GM21360 (cell line): ENCODE measurements at regions not wholly inside any gene's neighbourhood (a gene's known extent, or its start where the extent isn't known, plus 50 kb on each side); places are given as distances from the start of the nearest gene placed in this dataset.

ENCODE experiments used
- ATAC-seq: cut with Tn5 transposase; IDR thresholded peaks from one replicate; pipeline ENCODE4 v1.9.1; 2021; ENCODE audit warnings: mild to moderate bottlenecking, moderate library complexity; ENCODE audit not compliant: unreplicated experiment

- no peak for ATAC-seq
Measured at GRCh38 chr12:97267594-97268202, 194.9 kb upstream of the RMST start.

DNA sequence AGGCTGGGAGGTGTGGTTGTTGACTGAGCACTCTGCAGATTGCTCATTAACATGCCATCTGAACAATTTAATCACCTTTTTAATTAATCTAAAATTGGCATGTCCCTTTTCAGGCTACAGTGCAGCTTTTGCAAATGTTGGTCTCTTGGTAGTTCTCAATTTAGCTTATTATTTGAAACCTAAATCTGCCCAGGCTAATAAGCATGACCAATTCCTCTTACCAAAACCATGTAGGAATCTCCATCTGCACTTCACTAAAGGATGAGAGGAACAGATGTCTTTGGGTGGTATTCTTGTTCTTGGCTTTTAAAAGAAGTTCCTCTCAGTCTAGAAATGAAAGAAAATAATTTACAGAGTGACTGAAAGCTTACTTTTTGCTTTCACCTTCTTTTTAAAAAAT, 190.1 kb upstream of the RMST start:
- no peak for ATAC-seq

- no peak for ATAC-seq
Measured at GRCh38 chr12:97274386-97274785, 188.2 kb upstream of the RMST start.

DNA sequence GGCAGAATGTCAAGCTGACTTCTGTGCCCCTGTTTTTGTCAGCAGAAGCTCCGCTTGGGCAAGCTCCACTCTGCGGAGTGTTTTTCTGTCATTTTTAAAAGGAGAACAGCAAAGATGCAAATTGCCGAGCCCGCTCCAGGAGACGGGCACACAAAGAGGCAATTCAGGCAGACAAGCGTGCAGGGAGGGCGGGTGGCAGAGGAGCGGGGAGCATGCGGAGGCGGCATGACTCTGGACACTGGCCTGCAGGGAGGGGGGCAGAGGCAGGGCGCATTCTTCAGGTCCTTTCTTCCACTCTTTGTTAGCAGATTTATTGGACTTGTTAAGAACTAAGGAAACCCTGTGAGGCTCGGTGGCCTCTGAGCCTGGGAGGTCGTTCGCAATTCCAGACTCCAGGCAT, 187.3 kb upstream of the RMST start:
- no peak for ATAC-seq

GRCh38 chr12:97275728-97276590, 186.6 kb upstream of the RMST start:
- no peak for ATAC-seq

DNA sequence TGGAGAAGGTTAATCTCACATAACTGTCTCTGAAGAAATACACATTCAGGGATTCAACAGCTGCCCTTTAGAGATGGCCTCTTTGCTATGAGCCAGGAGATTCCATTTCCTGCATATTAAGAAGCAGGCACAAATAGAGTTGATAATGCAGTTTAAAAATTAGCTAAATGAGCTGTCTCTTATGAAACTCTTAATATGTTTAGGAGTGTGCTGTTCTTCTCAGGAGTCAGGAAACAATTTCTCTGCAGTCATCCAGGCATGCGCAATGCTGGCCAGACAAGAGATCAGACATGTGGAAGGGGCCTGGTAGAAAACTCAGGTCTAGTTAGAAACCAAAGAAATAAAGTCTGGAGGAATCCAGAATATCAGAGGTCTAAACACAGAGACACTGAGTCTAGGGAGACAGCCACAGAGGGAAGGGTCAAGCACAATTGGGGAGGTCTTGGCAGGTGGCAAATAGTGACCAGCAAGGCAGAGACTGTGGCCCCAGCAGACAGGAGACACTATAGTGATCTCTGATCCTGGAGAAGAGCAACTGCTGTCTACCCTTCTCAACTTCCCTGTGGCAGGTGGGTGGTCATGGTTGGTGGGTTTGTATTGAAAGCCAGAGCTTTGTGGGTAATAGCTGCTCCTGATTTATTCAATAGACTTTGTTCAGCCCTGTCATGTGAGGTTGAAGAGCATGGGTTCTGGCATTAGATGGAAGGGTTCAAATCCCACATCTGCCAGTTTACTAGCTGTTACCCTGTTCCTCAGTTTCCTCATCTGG, 185.8 kb upstream of the RMST start:
- ATAC-seq: no peak

DNA sequence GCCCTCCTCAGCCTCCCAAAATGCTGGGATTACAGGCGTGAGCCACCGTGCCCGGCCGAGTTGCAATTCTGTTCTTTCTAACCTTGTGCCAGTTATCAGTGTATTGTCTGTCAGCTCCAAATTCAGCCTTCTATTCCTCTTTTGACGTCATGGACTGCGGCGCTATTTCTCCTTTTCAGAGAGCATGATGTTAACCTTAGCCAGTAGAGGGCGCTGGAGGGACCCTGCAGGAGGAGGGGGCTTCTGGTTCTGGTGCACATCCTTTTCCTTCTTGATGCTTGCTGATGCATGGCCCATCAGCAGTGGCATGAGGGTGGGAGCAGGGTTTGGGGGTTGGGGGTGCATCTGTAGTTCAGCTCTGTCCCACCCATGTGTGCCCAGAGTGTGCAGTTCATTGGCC, 179.3 kb upstream of the RMST start:
- no peak for ATAC-seq

DNA sequence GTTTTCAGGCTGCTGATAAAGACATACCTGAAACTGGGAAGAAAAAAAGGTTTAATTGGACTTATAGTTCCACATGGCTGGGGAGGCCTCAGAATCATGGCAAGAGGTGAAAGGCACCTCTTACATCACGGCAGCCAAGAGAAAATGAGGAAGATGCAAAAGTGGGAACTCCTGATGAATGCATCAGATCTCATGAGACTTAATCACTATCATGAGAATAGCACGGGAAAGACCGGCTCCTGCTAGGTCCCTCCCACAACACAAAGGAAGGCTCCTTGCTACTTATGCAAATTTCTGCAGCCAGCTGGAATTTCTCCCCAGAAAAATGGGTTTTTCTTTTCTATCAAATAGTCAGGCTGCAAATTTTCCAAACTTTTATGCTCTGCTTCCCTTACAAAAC, 174.1 kb upstream of the RMST start:
- no peak for ATAC-seq

DNA sequence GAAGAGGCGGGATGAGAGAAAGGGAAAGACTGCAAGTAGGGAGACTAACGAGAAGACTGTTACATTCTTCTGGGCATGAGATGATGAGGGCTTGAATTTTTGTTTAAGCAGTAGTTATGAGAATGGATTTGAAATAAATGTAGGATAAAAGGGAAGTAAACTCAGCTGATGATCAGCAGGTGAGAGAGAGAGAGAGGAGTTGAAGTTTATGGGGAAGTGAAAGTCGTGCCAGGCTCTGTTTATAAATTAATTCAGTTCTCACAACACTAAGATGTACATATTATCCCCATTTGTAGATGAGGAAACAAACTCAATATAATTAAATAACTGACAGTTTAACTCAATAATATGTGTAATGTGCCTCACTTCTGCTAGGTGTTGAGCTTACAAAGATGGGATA, 170.0 kb upstream of the RMST start:
- no peak for ATAC-seq

DNA sequence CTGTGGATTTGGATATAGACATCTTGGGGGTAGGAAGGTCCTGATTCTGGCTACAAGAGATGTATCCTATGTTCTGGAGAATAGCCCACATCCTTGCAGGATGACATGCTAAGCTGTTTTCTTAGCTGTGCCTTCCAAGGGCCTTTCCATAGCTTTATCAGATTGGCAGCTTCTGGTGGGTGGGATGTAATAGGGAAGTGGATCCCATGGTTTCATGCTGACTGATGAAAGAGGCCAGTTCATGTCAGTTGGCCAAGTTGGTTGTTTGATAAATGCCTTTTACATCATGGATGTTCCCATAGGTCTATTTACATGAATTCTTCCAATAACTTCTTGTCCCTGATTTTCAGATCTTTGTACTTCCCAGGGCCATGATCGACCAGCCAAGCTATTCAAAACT, 169.1 kb upstream of the RMST start:
- no peak for ATAC-seq

DNA sequence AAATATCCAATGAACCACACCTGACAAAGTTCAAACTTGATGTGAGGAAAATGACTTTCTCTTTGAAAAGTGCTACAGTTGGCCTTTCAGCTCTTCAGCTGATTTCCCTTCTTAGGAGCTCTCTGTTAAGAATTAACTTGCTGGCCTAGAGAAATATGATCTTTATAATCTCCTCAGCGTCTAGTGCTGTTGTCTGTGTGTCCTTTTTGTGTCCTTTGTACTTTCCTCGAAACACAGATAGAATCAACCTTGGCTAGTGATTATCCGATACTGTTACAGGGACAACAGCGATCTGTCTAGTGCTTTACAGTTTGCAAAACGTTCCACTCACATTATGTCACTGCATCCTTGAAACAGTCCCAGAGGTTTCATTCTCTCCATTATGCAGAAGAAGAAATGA, 162.8 kb upstream of the RMST start:
- no peak for ATAC-seq

GRCh38 chr12:97300431-97300830, 162.2 kb upstream of the RMST start:
- no peak for ATAC-seq

GRCh38 chr12:97300891-97301290, 161.7 kb upstream of the RMST start:
- no peak for ATAC-seq

DNA sequence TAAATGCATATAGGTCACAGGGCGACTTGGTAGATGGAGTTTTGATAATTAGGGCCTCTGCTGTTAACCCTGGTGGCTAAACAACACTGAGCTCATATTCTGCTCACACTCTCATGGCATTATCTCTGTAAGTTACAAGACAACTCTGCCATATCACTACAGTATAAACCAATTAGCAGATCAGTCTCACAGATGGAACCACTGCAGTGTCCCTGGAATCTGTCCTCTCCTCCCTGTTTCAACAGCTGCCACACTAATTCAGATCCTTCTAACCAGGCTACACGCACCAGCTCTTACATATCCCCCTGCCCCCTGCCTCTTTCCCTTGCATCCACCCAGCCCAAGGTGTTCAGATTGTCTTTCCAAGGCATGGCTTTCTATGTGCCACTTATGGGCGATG, 161.0 kb upstream of the RMST start:
- no peak for ATAC-seq

GRCh38 chr12:97305651-97306050, 157.0 kb upstream of the RMST start:
- no peak for ATAC-seq

DNA sequence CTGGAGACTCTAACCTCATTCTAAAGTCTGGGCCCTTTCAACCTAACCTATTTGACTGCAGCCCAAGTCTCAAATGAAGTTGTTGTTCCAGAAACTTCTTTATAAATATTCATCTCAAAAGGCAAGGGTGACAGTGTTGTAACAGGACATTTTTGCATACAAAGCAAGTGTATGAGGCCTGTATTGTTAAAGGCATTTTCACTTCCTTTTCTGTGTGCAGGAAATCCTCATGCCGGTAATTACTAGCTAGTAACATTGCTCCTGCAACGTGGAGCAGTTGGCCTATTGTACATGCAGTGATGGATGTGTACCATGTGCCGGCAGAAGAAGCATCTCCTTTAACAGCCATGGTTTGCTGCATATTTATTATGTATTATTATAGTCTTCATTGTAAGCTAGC, 156.5 kb upstream of the RMST start:
- ATAC-seq: peak; percentile 99

- ATAC-seq: no peak
Measured at GRCh38 chr12:97308576-97309198, 153.9 kb upstream of the RMST start.

- no peak for ATAC-seq
Measured at GRCh38 chr12:97309921-97310320, 152.7 kb upstream of the RMST start.

- ATAC-seq: no peak
Measured at GRCh38 chr12:97312570-97313135, 150.0 kb upstream of the RMST start.

- ATAC-seq: no peak
Measured at GRCh38 chr12:97313471-97314190, 149.0 kb upstream of the RMST start.
